ENCODE measurements at regions not wholly inside any gene's neighbourhood (a gene's known extent, or its start where the extent isn't known, plus 50 kb on each side); places are given as distances from the start of the nearest gene placed in this dataset.
A peak's percentile ranks its signal among the peaks of the same experiment; 100 is the strongest.

- peak; percentile 37 for DNase-seq (ENCODE audit: extremely low spot score)
- CTCF ChIA-PET: interaction anchor here (0.9 to 4.2 kb wide), 23 partner anchors 8 to 335 kb away, joined by 3 to 18 read pairs (median 4); partner anchors contain the start of genes AFTPH and SERTAD2
- no peak for TF ChIP-seq CTCF (IDR thresholded peaks at IDR 0.05; ENCODE audit: control extremely low read depth, extremely low read depth, low read depth, missing control alignments)
- POLR2A ChIA-PET: interaction anchor here (0.6 to 1.3 kb wide), 4 partner anchors 108 to 216 kb away, joined by 3 to 6 read pairs (median 4); no protein-coding TSS in a partner anchor
These were observed 130.5 kb upstream of the SLC1A4 start for GRCh38 chr2:64858541-64859311.

- ChIA-PET CTCF (interaction anchor here (0.8 to 4.2 kb wide), 27 partner anchors 9 to 336 kb away, joined by 3 to 18 read pairs (median 4); partner anchors contain the start of genes AFTPH and SERTAD2), POLR2A (interaction anchor here (0.6 to 1.3 kb wide), 5 partner anchors 109 to 253 kb away, joined by 3 to 6 read pairs (median 4); no protein-coding TSS in a partner anchor)
- TF ChIP-seq CTCF (IDR thresholded peaks at IDR 0.05; ENCODE audit: control extremely low read depth, extremely low read depth, low read depth, missing control alignments): no peak
- DNase-seq (ENCODE audit: extremely low spot score): peak; percentile 79
These were observed 129.6 kb upstream of the SLC1A4 start for GRCh38 chr2:64859312-64860212.

- POLR2A ChIA-PET: interaction anchor here (1.1 kb wide), 2 partner anchors 217 to 254 kb away, joined by 3 to 4 read pairs; no protein-coding TSS in a partner anchor
These were observed 128.8 kb upstream of the SLC1A4 start for GRCh38 chr2:64860276-64860885.

GRCh38 chr2:64860936-64861335 is 128.3 kb upstream of the SLC1A4 start:
- DNase-seq (ENCODE audit: extremely low spot score): no peak
- no peak for TF ChIP-seq CTCF (IDR thresholded peaks at IDR 0.05; ENCODE audit: control extremely low read depth, extremely low read depth, low read depth, missing control alignments)
- CTCF ChIA-PET: interaction anchor here (0.9 to 4.2 kb wide), 14 partner anchors 12 to 373 kb away, joined by 3 to 21 read pairs (median 4); partner anchors contain the start of gene AFTPH
- POLR2A ChIA-PET: interaction anchor here (1.5 kb wide), 1 partner anchor 216 kb away, joined by 3 read pairs; no protein-coding TSS in a partner anchor

More at GRCh38 chr2:64860276-64860885, 128.8 kb upstream of the SLC1A4 start:
- no peak for TF ChIP-seq CTCF (IDR thresholded peaks at IDR 0.05; ENCODE audit: control extremely low read depth, extremely low read depth, low read depth, missing control alignments)
- CTCF ChIA-PET: interaction anchor here (0.9 to 4.2 kb wide), 13 partner anchors 9 to 337 kb away, joined by 3 to 18 read pairs (median 5); partner anchors contain the start of genes AFTPH and SERTAD2
- peak; percentile 61 for DNase-seq (ENCODE audit: extremely low spot score)

- DNase-seq (ENCODE audit: extremely low spot score): peak; percentile 50
- TF ChIP-seq CTCF (IDR thresholded peaks at IDR 0.05; ENCODE audit: control extremely low read depth, extremely low read depth, low read depth, missing control alignments): no peak
- CTCF ChIA-PET: interaction anchor here (0.9 to 4.2 kb wide), 18 partner anchors 10 to 532 kb away, joined by 3 to 21 read pairs (median 4); partner anchors contain the start of gene AFTPH
- POLR2A ChIA-PET: interaction anchor here (1.5 kb wide), 1 partner anchor 217 kb away, joined by 3 read pairs; no protein-coding TSS in a partner anchor
These were observed 127.5 kb upstream of the SLC1A4 start for GRCh38 chr2:64861452-64862397.
